Hepatic stellate cell (primary cell): ENCODE measurements at regions not wholly inside any gene's neighbourhood (a gene's known extent, or its start where the extent isn't known, plus 50 kb on each side); places are given as distances from the start of the nearest gene placed in this dataset.
"Not testable (repeated sequence)": the region's sequence is repeated elsewhere in the genome, so short reads cannot be mapped to it uniquely, and the experiment has no call there.

Source experiments
- DNase-seq: peaks from one replicate; pipeline ENCODE4 v3.0.0; 2011; ENCODE audit warnings: low spot score

DNA sequence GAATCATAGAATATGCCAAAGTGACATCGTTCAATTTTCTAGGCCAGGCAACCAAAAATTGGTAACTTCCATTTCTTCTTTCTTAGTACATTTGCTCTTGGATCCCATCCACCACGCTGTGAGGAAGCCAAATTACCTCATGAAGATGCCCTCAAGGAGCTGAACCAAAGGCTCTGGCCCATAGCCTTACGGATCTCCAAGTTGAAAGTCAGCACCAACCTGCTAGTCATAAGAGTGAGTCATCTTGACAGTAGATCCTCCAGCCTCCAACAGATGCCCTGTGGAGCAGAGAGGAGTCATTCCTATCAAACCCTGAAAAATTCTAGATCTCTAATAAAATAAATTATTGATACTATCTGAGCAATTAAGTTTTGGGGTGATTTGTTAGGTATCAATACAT is 322.5 kb upstream of the COL8A1 start:
- DNase-seq: no peak

GRCh38 chr3:99313485-99313884 is 324.9 kb upstream of the COL8A1 start:
- DNase-seq: no peak

DNA sequence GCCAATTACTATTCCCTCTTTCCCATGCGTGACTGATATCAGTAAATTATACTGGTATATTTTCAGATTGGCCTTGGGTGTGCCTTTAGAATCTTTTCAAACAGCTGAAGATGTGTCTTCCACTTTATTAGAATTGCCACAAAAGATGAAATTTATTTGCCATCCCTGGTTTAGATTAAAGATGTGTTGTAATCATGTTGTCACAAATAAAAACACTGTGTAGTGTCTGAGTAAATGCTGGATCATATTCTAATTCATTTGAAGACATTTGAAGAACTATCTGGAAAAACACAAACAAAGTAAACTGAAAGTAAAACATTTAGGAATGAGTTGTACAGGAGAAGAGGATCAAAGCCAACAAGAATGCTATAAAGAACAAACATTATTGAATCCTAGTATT is 339.7 kb upstream of the COL8A1 start:
- no peak for DNase-seq

- DNase-seq: no peak
Observed at GRCh38 chr3:99295836-99296235, 342.6 kb upstream of the COL8A1 start.

DNA sequence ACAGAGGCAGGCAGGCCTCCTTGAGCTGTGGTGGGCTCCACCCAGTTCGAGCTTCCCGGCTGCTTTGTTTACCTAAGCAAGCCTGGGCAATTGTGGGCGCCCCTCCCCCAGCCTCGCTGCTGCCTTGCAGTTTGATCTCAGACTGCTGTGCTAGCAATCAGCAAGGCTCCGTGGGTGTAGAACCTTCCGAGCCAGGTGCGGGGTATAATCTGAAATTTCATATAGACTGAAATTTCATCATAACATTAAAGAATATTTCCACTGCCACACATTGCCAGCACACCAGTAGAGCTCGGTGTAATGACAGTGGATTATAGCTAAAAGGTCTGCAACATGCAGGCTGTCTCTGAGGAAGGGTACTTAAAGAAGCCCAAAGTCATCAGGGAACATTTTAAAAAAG is 344.3 kb upstream of the COL8A1 start:
- DNase-seq: not testable (repeated sequence)

GRCh38 chr3:99287876-99288275 is 350.5 kb upstream of the COL8A1 start:
- DNase-seq: no peak

- DNase-seq: no peak
Observed at GRCh38 chr3:99286266-99286845, 352.0 kb upstream of the COL8A1 start.

DNA sequence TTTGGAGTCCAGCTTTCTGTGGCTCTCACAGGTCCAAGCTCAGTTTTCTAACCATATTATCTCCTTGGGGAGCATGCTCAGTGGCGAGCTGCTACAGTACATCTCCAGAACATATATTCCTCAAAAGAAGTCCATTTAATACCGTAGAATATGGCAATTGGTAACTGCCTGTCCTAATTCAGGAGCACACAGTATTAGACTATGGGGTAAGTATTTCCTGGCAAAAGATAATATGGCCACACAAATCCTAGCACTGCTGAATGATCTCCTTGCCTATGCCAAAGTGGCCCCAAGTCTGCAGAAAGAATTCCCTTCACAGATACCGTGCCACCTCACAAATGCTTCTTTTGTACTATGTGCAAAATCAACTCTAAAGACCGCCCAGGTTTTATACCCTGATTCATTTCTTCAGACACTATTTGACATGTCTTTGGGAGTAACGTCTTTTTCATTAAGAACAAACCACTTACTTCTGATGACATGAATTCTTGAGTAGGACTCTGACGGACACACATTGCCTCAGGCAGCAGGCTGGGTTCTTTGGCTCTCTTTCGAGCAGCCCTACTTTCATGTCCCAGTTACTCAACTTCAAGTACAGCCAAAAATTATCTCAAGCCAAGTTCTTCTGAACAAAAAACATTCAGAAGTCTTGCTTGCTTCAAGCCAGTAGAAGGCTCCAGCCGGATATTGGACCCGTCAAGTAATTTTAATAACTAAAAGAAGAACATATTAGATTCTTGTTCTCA is 368.3 kb upstream of the DCBLD2 start:
- no peak for DNase-seq

DNA sequence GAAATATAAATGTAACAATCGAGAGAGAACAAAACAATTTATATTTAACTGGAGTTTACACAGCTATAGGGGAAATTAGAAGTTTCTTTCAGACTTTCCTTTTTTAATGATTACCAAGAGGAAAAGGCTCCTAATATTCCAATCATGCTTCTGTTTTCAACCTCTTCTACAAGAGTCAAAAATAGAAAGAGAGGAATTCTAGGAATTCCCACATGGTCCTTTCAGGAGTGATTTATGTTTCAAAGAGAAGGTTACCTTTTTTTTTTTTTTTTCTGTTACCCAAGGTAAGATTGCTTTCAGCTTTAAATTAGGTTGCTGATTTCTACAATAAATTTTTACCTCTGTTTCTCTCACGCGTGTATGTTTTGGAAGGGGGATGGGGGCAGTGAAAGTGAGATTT is 355.3 kb upstream of the DCBLD2 start:
- DNase-seq: no peak

DNA sequence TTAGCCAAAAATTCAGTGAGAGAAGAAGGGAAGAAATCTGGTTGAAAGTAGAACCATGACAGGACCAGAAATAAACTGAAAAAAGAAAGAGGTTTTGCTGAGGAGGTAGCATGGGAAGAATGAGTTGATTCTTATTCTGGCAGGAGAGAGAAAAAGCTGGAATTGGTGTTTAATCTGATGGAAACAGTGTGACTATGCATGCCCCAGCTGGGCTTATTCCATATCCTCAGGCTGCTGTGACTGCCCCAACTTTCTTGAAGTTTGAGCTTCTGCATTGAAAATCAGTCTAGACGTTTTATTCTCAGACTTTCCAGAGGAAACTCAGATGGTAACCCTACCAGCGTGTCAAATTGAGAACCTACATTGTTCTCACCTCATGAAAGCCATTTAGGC is 352.5 kb upstream of the DCBLD2 start:
- no peak for DNase-seq

DNA sequence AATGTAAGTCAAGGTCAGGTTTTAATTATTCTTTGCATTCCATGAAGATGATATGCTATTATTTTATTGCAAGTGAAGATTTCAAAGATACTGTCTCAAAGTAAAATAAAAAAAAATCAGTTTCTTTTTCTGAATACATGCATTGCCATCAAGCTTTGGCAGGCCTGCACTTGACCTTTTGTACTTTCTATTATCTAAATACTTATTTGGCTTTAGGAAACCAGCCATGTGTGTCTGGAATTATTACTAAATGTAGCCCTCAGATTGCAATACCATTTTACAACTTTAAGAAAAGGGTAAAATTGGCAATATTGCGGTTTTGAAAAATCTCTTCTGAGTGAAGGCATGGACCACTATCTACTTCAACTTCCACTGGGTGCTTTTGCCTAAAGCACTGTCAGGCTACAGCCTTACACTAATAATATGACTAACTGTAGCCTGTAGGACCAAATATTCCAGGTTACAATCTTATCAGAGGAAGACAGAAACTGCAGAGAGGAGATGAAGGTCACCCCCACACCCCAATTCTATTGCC is 349.4 kb upstream of the DCBLD2 start:
- no peak for DNase-seq

DNA sequence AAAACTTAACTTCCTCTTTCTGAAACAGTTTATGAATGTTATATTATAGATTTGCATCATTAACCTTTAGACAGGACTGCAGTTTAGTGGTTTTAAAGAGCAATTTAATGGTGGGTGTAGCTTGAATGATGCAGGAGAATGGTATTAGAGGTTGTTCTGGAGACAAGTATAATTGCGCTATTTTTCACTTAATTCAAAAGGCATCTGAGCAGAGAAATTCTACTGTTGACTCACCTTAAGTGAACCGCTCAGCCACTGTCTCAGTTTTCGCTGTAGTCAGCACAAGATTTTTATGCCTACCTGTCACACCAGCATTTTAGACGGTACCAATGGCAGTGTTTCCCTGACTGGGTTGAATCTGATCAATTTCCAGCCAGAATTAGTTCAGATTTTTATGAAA is 348.8 kb upstream of the DCBLD2 start:
- no peak for DNase-seq

GRCh38 chr3:99249627-99250026 is 348.1 kb upstream of the DCBLD2 start:
- no peak for DNase-seq

GRCh38 chr3:99248913-99249312 is 347.4 kb upstream of the DCBLD2 start:
- no peak for DNase-seq

DNA sequence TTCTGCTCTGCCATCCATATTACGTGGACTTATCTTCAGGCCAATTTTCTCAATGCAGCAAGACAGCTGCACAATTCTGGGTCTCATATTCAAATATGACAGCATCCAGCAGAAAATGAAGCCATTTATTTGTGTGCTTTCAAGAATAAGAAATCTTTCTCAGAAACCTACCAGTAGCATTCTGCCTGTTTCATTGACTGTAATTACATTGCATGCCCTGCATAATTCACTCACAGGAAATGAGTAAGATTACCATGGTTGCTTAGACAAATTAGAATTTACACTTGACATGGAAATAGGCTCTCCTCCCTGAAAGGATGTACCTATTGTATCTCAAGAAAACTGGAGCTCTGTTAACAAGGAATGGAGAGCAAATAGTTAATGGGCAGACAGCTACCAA is 346.6 kb upstream of the DCBLD2 start:
- no peak for DNase-seq

- DNase-seq: no peak
Observed at GRCh38 chr3:99246010-99246654, 344.6 kb upstream of the DCBLD2 start.

DNA sequence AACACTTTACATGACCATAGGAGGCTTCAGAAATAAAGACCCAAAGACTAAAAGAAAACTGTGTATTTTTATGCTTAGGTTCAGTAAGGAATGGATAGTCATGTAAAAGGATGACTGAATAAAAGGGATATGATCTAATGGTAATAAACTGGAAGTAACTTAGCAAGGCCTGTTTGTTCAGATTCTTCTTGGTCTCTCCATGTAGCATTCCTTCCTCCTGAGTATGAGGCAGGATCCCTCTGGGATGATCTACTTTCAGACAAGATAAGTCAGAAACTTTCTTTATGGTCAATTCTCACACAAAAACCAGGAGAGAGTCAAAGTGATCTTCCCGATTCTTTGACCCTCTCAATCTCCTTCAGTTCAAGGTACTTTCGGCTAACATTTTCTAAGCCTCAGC is 340.8 kb upstream of the DCBLD2 start:
- no peak for DNase-seq

DNA sequence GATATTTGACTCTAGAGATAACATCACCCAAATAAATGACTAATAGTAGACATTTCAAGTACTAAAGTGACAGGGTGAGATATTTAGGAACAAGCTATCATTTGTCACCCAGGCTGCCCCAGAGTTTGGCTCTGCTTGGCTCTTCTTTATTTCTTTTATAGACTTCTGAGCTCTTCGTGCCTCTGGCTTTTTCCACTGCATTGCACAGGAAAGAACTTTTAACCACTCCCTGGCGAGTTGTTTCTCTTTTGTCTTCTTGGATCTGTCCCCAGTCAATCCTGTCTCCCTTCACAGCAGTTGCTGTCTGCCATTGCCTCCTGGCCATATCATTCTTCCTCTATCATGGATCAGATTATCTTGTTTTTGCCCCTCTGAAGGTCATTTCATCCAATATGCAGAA is 339.2 kb upstream of the DCBLD2 start:
- DNase-seq: no peak

GRCh38 chr3:99236576-99236975 is 335.1 kb upstream of the DCBLD2 start:
- no peak for DNase-seq

DNA sequence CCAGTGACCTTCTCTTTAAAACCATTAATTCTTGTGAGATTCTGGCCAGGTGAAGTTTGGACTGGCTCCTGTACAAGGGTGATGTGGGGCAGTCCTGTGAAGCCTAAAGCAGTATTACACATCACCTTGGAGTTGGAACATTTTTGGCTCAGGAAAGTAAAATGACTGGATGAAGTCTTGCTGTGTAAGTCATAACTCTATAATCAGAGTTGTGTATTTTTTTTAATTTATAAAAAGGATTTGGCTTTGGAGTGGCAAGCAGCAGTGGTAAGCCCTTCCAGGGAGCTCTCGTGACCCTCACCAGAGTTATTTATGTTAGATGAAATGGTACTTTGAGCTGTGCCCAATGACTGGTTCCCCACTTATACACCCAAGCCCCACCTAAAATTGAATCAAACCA is 331.2 kb upstream of the DCBLD2 start:
- DNase-seq: no peak

GRCh38 chr3:99218468-99218867 is 317.0 kb upstream of the DCBLD2 start:
- no peak for DNase-seq

- no peak for DNase-seq
Observed at GRCh38 chr3:99212969-99213368, 311.5 kb upstream of the DCBLD2 start.

- DNase-seq: no peak
Observed at GRCh38 chr3:99211309-99211708, 309.8 kb upstream of the DCBLD2 start.
